ENCODE measurements at regions not wholly inside any gene's neighbourhood (a gene's known extent, or its start where the extent isn't known, plus 50 kb on each side); places are given as distances from the start of the nearest gene placed in this dataset.

DNA sequence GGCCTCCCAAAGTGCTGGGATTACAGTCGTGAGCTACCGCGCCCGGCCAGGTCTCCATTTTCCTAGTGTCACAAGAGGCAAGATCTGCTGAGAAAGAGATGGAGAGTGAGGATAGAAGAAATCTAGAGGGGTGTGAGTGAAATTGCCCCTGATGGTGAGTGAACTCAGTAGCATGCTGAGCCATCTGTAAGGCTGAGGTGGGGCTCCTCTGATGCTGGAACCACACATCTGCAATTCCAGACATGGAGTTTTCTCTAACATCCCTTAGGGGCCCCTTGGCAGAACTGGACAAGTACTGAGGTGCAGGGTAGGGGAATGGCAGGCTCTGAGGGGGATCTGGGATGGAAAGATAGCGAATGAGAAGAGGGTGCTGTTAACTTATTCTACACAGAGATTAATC lies 72.0 kb upstream of the FER start:
- H3K79me2 ChIP-seq (replicated peaks; ENCODE audit: insufficient read depth): no peaks in the 10 kb centered on the region
- 0 out of 2 replicates have a peak, but pooled peaks cover 6% of the 10 kb centered on the region for H3K9me2 ChIP-seq (ENCODE audit: insufficient read depth)
- H3K27me3 ChIP-seq (ENCODE audit: insufficient read depth): no peaks in the 10 kb centered on the region
- Mint-ChIP-seq H3K27me3 (ENCODE audit: insufficient read depth, low read depth, poor library complexity) (peaks cover 3% of the 10 kb centered on the region), H3K4me1 (peaks cover 16% of the 10 kb centered on the region), H3K36me3 (ENCODE audit: low read depth) (no peaks in the 10 kb centered on the region), H3K9me3 (no peaks in the 10 kb centered on the region), H3K4me3 (no peak overlapping the region), H3K27ac (no peak overlapping the region)
- no peaks in the 10 kb centered on the region for H3F3A ChIP-seq (replicated peaks; ENCODE audit: low read depth)
- H4K20me1 ChIP-seq (replicated peaks; ENCODE audit: insufficient read depth): no peaks in the 10 kb centered on the region
- DNase-seq (ENCODE audit: low spot score): no peak
- no peak overlapping the region for H3K27ac ChIP-seq (ENCODE audit: low read depth)
- no peak for TF ChIP-seq CREB1 (CRISPR knock-in tag; IDR thresholded peaks at IDR 0.05; ENCODE audit: low read depth)
- no peak for TF ChIP-seq EZH2phosphoT487 (IDR thresholded peaks at IDR 0.05; ENCODE audit: unreplicated experiment)
- no peak for TF ChIP-seq JUNB (IDR thresholded peaks at IDR 0.05; ENCODE audit: unreplicated experiment)
- TF ChIP-seq ZNF331 (CRISPR knock-in tag; IDR thresholded peaks at IDR 0.05; ENCODE audit: low read depth): no peak
- no peak for TF ChIP-seq POLR2AphosphoS5 (IDR thresholded peaks at IDR 0.05; ENCODE audit: low read depth)
- TF ChIP-seq REST (IDR thresholded peaks at IDR 0.05; ENCODE audit: unreplicated experiment): no peak
- TF ChIP-seq ZNF114 (CRISPR knock-in tag; IDR thresholded peaks at IDR 0.05): no peak
- no peak for TF ChIP-seq STAT1 (IDR thresholded peaks at IDR 0.05; ENCODE audit: unreplicated experiment)
- TF ChIP-seq NANOG (IDR thresholded peaks at IDR 0.05; ENCODE audit: borderline replicate concordance): no peak
- no peaks in the 10 kb centered on the region for H3K36me3 ChIP-seq (ENCODE audit: insufficient read depth)
- H3K4me2 ChIP-seq: no peak overlapping the region
- H3K4me1 ChIP-seq (ENCODE audit: insufficient read depth): peaks cover 7% of the 10 kb centered on the region
- no peak for ATAC-seq
- H2AFZ ChIP-seq: 0 out of 2 replicates have a peak overlapping the region, but pooled peaks have one; percentile 32
- H3K4me3 ChIP-seq: no peak overlapping the region

DNA sequence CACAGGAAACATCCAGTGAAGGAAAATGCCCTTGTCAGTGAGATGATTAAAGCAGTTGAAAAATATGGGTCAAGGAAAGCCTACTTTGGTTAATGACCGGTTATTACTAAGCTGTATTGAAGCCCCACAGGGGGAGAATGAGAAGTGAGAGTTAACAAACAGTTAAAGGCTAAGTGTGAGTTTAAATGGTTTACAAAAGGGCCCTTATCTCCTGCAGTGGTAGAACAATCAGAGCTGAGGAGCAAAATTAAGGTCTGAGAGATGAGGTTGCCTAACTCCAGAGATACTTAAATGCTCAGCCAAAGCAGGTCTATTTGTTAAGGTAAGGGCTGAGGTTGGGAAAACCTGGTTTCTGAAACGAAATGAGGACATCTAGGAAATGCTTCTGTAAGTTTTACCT lies 75.1 kb upstream of the FER start:
- Histone ChIP-seq H3F3A (replicated peaks; ENCODE audit: low read depth) (no peaks in the 10 kb centered on the region), H3K4me1 (ENCODE audit: insufficient read depth) (peaks cover 7% of the 10 kb centered on the region), H3K4me3 (no peak overlapping the region), H3K27ac (ENCODE audit: low read depth) (no peak overlapping the region), H2AFZ (no peak overlapping the region), H3K4me2 (no peak overlapping the region), H3K36me3 (ENCODE audit: insufficient read depth) (no peaks in the 10 kb centered on the region), H3K27me3 (ENCODE audit: insufficient read depth) (no peaks in the 10 kb centered on the region), H4K20me1 (replicated peaks; ENCODE audit: insufficient read depth) (no peaks in the 10 kb centered on the region), H3K79me2 (replicated peaks; ENCODE audit: insufficient read depth) (no peaks in the 10 kb centered on the region), H3K9me2 (ENCODE audit: insufficient read depth) (0 out of 2 replicates have a peak, but pooled peaks cover 3% of the 10 kb centered on the region)
- ATAC-seq: peak; percentile 35; the same call in 2 of the 3 replicates
- Mint-ChIP-seq H3K4me1 (peaks cover 10% of the 10 kb centered on the region), H3K4me3 (no peak overlapping the region), H3K27ac (no peak overlapping the region), H3K36me3 (ENCODE audit: low read depth) (no peaks in the 10 kb centered on the region), H3K9me3 (no peaks in the 10 kb centered on the region), H3K27me3 (ENCODE audit: insufficient read depth, low read depth, poor library complexity) (peaks cover 7% of the 10 kb centered on the region)
- no peak for TF ChIP-seq STAT1 (IDR thresholded peaks at IDR 0.05; ENCODE audit: unreplicated experiment)
- TF ChIP-seq EZH2 (IDR thresholded peaks at IDR 0.05; ENCODE audit: low read depth, unreplicated experiment): no peak
- TF ChIP-seq ZNF462 (CRISPR knock-in tag; IDR thresholded peaks at IDR 0.05): peak; percentile 90
- no peak for DNase-seq (ENCODE audit: low spot score)

All from GM23338 (cell line).